Testis (tissue), 2 donors: ENCODE measurements at regions not wholly inside any gene's neighbourhood (a gene's known extent, or its start where the extent isn't known, plus 50 kb on each side); places are given as distances from the start of the nearest gene placed in this dataset.

Experiments used
- POLR2A ChIP-seq: fragments of 450-650 bp; IDR thresholded peaks from one replicate; pipeline ENCODE4 v1.6.1; 2017; ENCODE audit warnings: antibody characterized with exemption, mild to moderate bottlenecking, moderate library complexity
- TF ChIP-seq, protein P1 (sequence below), 3 experiments: fragments of 450-650 bp in 2 of 3; fragments of 200-600 bp in 1 of 3; sonication (generic) in 1 of 3; IDR thresholded peaks; one replicate each; pipeline ENCODE4 v1.5.1; 2016 to 2019; ENCODE audit warnings: antibody characterized with exemption in 3 of 3, mild to moderate bottlenecking in 2 of 3, moderate library complexity in 1 of 3

DNA sequence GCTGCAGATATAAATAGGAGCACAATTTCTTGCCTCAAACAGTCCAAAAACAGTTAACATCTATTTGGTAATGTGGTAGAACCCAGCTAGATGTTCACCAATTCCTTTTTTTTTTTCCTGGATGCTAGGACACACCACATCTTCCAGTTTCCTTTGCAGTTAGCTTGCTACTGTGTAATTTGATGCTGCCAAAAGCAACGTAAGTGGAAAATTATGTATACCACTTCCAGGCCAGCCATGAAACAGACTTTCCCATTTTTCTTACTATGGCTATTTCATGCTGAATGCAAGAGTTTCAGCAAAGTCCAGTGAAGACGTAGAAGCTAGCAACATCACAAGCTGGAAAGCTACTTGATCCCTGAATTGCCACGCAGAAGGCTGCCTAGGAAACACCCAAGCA, 667.2 kb downstream of the TLE1 start:
- TF ChIP-seq, protein P1, sequence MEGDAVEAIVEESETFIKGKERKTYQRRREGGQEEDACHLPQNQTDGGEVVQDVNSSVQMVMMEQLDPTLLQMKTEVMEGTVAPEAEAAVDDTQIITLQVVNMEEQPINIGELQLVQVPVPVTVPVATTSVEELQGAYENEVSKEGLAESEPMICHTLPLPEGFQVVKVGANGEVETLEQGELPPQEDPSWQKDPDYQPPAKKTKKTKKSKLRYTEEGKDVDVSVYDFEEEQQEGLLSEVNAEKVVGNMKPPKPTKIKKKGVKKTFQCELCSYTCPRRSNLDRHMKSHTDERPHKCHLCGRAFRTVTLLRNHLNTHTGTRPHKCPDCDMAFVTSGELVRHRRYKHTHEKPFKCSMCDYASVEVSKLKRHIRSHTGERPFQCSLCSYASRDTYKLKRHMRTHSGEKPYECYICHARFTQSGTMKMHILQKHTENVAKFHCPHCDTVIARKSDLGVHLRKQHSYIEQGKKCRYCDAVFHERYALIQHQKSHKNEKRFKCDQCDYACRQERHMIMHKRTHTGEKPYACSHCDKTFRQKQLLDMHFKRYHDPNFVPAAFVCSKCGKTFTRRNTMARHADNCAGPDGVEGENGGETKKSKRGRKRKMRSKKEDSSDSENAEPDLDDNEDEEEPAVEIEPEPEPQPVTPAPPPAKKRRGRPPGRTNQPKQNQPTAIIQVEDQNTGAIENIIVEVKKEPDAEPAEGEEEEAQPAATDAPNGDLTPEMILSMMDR (IDR thresholded peaks at IDR 0.05) = no peak
- TF ChIP-seq POLR2A = no peak
